HCT116 (cell line): ENCODE measurements at regions not wholly inside any gene's neighbourhood (a gene's known extent, or its start where the extent isn't known, plus 50 kb on each side); places are given as distances from the start of the nearest gene placed in this dataset.

Source experiments
- ATAC-seq: fragments of 200-7000 bp; cut with Tn5 transposase; 2 replicates; pipeline ENCODE4 v1.9.1; 2020; ENCODE audit warnings: mild to moderate bottlenecking, moderate library complexity
- BruUV-seq: library from RNA; stranded (reverse); fragments of 400-500 nt; replicated peaks from 2 replicates; lab custom pipeline; 2021; lab: Mats Ljungman, UMichigan
- CTCF ChIA-PET: fragments of 300-600 bp; sonication (Branson Sonifier 250); formaldehyde crosslinking; loops from one replicate; lab custom pipeline; 2021; ENCODE audit warnings: antibody characterized with exemption; lab: Charles Lee
- POLR2A ChIA-PET: fragments of 300-600, 350-600 bp; sonication (Branson Sonifier 250); formaldehyde crosslinking; loops from one replicate; lab custom pipeline; 2021; ENCODE audit warnings: antibody characterized with exemption; lab: Charles Lee
- RAD21 ChIA-PET, 2 experiments: fragments of 300-600 bp; sonication (Branson Sonifier 250); formaldehyde crosslinking; loops; one replicate each; lab custom pipeline; 2023; ENCODE audit warnings: low total read pairs in 2 of 2; ENCODE audit not compliant: uncharacterized antibody in 2 of 2, unreplicated experiment in 2 of 2, low non-redundant PET in 1 of 2; lab: Charles Lee
- DNase-seq: peaks from one replicate; pipeline ENCODE4 v3.0.0-alpha.2; 2010; ENCODE audit warnings: low read depth, low spot score
- H2AFZ ChIP-seq: fragments of 200-600 bp; shearing (Covaris generic), sonication (generic); 2 replicates; pipeline ENCODE4 v1.6.1; 2017; ENCODE audit warnings: low read depth, mixed run types, mixed read lengths, antibody characterized with exemption, low read length; ENCODE audit not compliant: poor library complexity, severe bottlenecking
- H3K27ac ChIP-seq: 2 replicates; pipeline ENCODE4 v1.5.1; 2012; ENCODE audit warnings: low read depth, low read length
- H3K27me3 ChIP-seq: fragments of 200-600 bp; sonication (generic); 2 replicates; pipeline ENCODE4 v1.6.1; 2016; ENCODE audit warnings: mixed run types, low read length, mixed read lengths; ENCODE audit not compliant: insufficient read depth
- H3K36me3 ChIP-seq, 2 experiments: fragments of 200-500 bp in 1 of 2; fragments of 200-600 bp in 1 of 2; sonication (Bioruptor generic) in 1 of 2; sonication (generic) in 1 of 2; 2 replicates each; pipeline versions ENCODE4 v1.5.1 to v1.6.1; 2014 to 2016; ENCODE audit warnings: low read length in 2 of 2, inconsistent platforms in 1 of 2, mixed read lengths in 1 of 2, mixed run types in 1 of 2; ENCODE audit not compliant: insufficient read depth in 2 of 2, control insufficient read depth in 1 of 2
- H3K4me1 ChIP-seq, 2 experiments: fragments of 200-600 bp in 1 of 2; sonication (generic) in 1 of 2; 2 replicates each; pipeline versions ENCODE4 v1.5.1 to v1.6.1; 2012 to 2017; ENCODE audit warnings: low read length in 2 of 2, inconsistent platforms in 1 of 2, mild to moderate bottlenecking in 1 of 2, mixed read lengths in 1 of 2, mixed run types in 1 of 2, moderate library complexity in 1 of 2; ENCODE audit not compliant: insufficient read depth in 2 of 2, control insufficient read depth in 1 of 2
- H3K4me2 ChIP-seq: fragments of 200-600 bp; sonication (generic); 2 replicates; pipeline ENCODE4 v1.6.1; 2017; ENCODE audit warnings: mixed run types, low read length, mixed read lengths
- H3K4me3 ChIP-seq, 2 experiments: fragments of 200-600 bp in 1 of 2; sonication (generic) in 1 of 2; replicated peaks in 1 of 2; 2 replicates each; pipeline ENCODE4 v1.5.1; 2011 to 2016; ENCODE audit warnings: low read length in 2 of 2, control low read depth in 1 of 2, low read depth in 1 of 2, mild to moderate bottlenecking in 1 of 2, mixed read lengths in 1 of 2, mixed run types in 1 of 2
- H3K79me2 ChIP-seq: fragments of 200-600 bp; sonication (generic); 2 replicates; pipeline ENCODE4 v1.6.1; 2017; ENCODE audit warnings: mild to moderate bottlenecking, mixed run types, low read length, moderate library complexity, mixed read lengths; ENCODE audit not compliant: insufficient read depth
- H3K9ac ChIP-seq: fragments of 200-600 bp; sonication (generic); 2 replicates; pipeline ENCODE4 v1.6.1; 2016; ENCODE audit warnings: low read length, mixed read lengths
- H3K9me2 ChIP-seq: fragments of 200-600 bp; sonication (generic), shearing (Covaris generic); 2 replicates; pipeline ENCODE4 v1.6.1; 2017; ENCODE audit warnings: mixed run types, mild to moderate bottlenecking, moderate library complexity; ENCODE audit not compliant: insufficient read depth
- H3K9me3 ChIP-seq, 2 experiments: fragments of 200-500 bp in 1 of 2; fragments of 200-600 bp in 1 of 2; sonication (Bioruptor generic) in 1 of 2; sonication (generic) in 1 of 2; 2 replicates each; pipeline ENCODE4 v1.6.1; 2014 to 2017; ENCODE audit warnings: low read length in 2 of 2, mixed read lengths in 2 of 2, inconsistent platforms in 1 of 2, low read depth in 1 of 2, mild to moderate bottlenecking in 1 of 2, mixed run types in 1 of 2, moderate library complexity in 1 of 2; ENCODE audit not compliant: control insufficient read depth in 1 of 2, insufficient read depth in 1 of 2
- H4K20me1 ChIP-seq: fragments of 200-600 bp; sonication (generic), shearing (Covaris generic); 2 replicates; pipeline ENCODE4 v1.6.1; 2017; ENCODE audit warnings: mixed run types, mild to moderate bottlenecking, moderate library complexity; ENCODE audit not compliant: insufficient read depth
- ATF3 ChIP-seq: IDR thresholded peaks from 2 replicates; pipeline ENCODE4 v1.6.1; 2012
- CEBPB ChIP-seq: IDR thresholded peaks from 2 replicates; pipeline ENCODE4 v1.6.1; 2012; ENCODE audit warnings: low read depth
- EGR1 ChIP-seq: IDR thresholded peaks from 2 replicates; pipeline ENCODE4 v1.6.1; 2012; ENCODE audit warnings: low read depth
- EZH2phosphoT487 ChIP-seq: fragments of 200-600 bp; IDR thresholded peaks from 2 replicates; pipeline ENCODE4 v1.6.1; 2018; ENCODE audit warnings: antibody characterized with exemption, borderline replicate concordance
- FOSL1 ChIP-seq: IDR thresholded peaks from 2 replicates; pipeline ENCODE4 v1.6.1; 2012; ENCODE audit warnings: low read depth
- JUND ChIP-seq: IDR thresholded peaks from 2 replicates; pipeline ENCODE4 v1.6.1; 2012
- MAX ChIP-seq: IDR thresholded peaks from 2 replicates; pipeline ENCODE4 v1.6.1; 2012
- POLR2A ChIP-seq: IDR thresholded peaks from 2 replicates; pipeline ENCODE4 v1.7.0; 2011; ENCODE audit warnings: borderline replicate concordance; ENCODE audit not compliant: insufficient read depth, insufficient read length; ENCODE audit errors: extremely low read depth
- RAD21 ChIP-seq: IDR thresholded peaks from 2 replicates; pipeline ENCODE4 v1.6.1; 2012; ENCODE audit warnings: low read depth, mild to moderate bottlenecking
- REST ChIP-seq: IDR thresholded peaks from 2 replicates; pipeline ENCODE4 v1.6.1; 2012; ENCODE audit warnings: low read depth
- SIN3A ChIP-seq: IDR thresholded peaks from 2 replicates; pipeline ENCODE4 v1.6.1; 2012; ENCODE audit warnings: low read depth
- SRF ChIP-seq: IDR thresholded peaks from 2 replicates; pipeline ENCODE4 v1.6.1; 2012; ENCODE audit warnings: low read depth
- YY1 ChIP-seq: IDR thresholded peaks from 2 replicates; pipeline ENCODE4 v1.6.1; 2011; ENCODE audit warnings: low read length, low read depth, moderate library complexity, mild to moderate bottlenecking; ENCODE audit not compliant: insufficient replicate concordance; ENCODE audit errors: extremely low read depth
- ZBTB33 ChIP-seq: IDR thresholded peaks from 2 replicates; pipeline ENCODE4 v1.6.1; 2011; ENCODE audit warnings: mild to moderate bottlenecking, low read length, moderate library complexity; ENCODE audit not compliant: insufficient replicate concordance; ENCODE audit errors: extremely low read depth
- intact Hi-C: fragments of 100-400 bp; cut with micrococcal nuclease; formaldehyde crosslinking; loops from 2 replicates; pipeline ENCODE4 v1.10.0; 2022

- Histone ChIP-seq H3K9me2 (no peaks in the 10 kb centered on the region), H3K4me2 (no peak overlapping the region), H3K27me3 (no peaks in the 10 kb centered on the region), H3K4me3 (no peak overlapping the region), H3K9ac (no peak overlapping the region), H3K27ac (no peak overlapping the region), H3K79me2 (no peaks in the 10 kb centered on the region), H2AFZ (no peak overlapping the region), H3K4me1 (peaks cover 0 to 4% of the 10 kb centered on the region in 2 experiments; a peak in 2 of 4 replicates), H3K36me3 (no peaks in the 10 kb centered on the region), H4K20me1 (no peaks in the 10 kb centered on the region), H3K9me3 (no peaks in the 10 kb centered on the region)
- no TSS peak for BruUV-seq
- ATAC-seq (0 out of 2 replicates have a peak, but pooled peaks have one; percentile 42), DNase-seq (no peak)
- intact Hi-C loops: no loop called here
- ChIA-PET CTCF (no interaction called here), POLR2A (no interaction called here), RAD21 (interaction anchor here in 1 of 2 experiments (0.7 kb wide), 1 partner anchor 41 kb away, joined by 3 read pairs; no protein-coding TSS in a partner anchor)
- TF ChIP-seq SIN3A: no peak
- no peak for TF ChIP-seq SRF
- TF ChIP-seq FOSL1: peak; percentile 22; the same call in 1 of the 2 replicates
- peak; percentile 47; the same call in 1 of the 2 replicates for TF ChIP-seq CEBPB
Measured at GRCh38 chr2:39488450-39488849, 51.4 kb upstream of the MAP4K3 start.

GRCh38 chr2:39490586-39490985, 53.5 kb upstream of the MAP4K3 start:
- H2AFZ ChIP-seq: no peak overlapping the region
- RAD21 ChIA-PET: no interaction called here
- no peaks in the 10 kb centered on the region for H3K27me3 ChIP-seq
- no peak overlapping the region for H3K4me2 ChIP-seq
- H3K36me3 ChIP-seq: no peaks in the 10 kb centered on the region
- no peaks in the 10 kb centered on the region for H3K9me2 ChIP-seq
- DNase-seq: no peak
- no peak overlapping the region for H3K9ac ChIP-seq
- no peaks in the 10 kb centered on the region for H3K79me2 ChIP-seq
- no peaks in the 10 kb centered on the region for H4K20me1 ChIP-seq
- intact Hi-C loops: no loop called here
- CTCF ChIA-PET: interaction anchor here (1.4 kb wide), 1 partner anchor 240 kb away, joined by 3 read pairs; no protein-coding TSS in a partner anchor
- no peak overlapping the region for H3K4me3 ChIP-seq
- H3K9me3 ChIP-seq: no peaks in the 10 kb centered on the region
- no TSS peak for BruUV-seq
- peaks cover 0 to 4% of the 10 kb centered on the region in 2 experiments; a peak in 2 of 4 replicates for H3K4me1 ChIP-seq
- no peak overlapping the region for H3K27ac ChIP-seq
- no peak for ATAC-seq
- POLR2A ChIA-PET: no interaction called here
- no peak for TF ChIP-seq RAD21
- TF ChIP-seq CEBPB: no peak
- TF ChIP-seq JUND: no peak
- TF ChIP-seq ZBTB33: no peak
- TF ChIP-seq YY1: no peak
- TF ChIP-seq MAX: no peak
- TF ChIP-seq REST: no peak
- no peak for TF ChIP-seq SRF
- no peak for TF ChIP-seq FOSL1
- no peak for TF ChIP-seq POLR2A
- TF ChIP-seq EGR1: no peak
- TF ChIP-seq EZH2phosphoT487: no peak
- TF ChIP-seq ATF3: no peak
